HL-60/S4 treated with retinoic acid at 250 ng/mL for 4 days and 3 days (cell line): ENCODE measurements at regions not wholly inside any gene's neighbourhood (a gene's known extent, or its start where the extent isn't known, plus 50 kb on each side); places are given as distances from the start of the nearest gene placed in this dataset.

Source experiments
- in situ Hi-C: fragments of 300-500 bp; cut with MboI; formaldehyde crosslinking; loops from 2 replicates; pipeline ENCODE4 v1.7.0; 2022; ENCODE audit warnings: low sequenced_read_pairs

- in situ Hi-C loops, result no loop called here
Observed at GRCh38 chr3:14284694-14285547, 106.3 kb downstream of the LSM3 start.

GRCh38 chr3:14285548-14285925, 106.9 kb downstream of the LSM3 start:
- in situ Hi-C loops, result no loop called here

GRCh38 chr3:14286887-14287500, 108.4 kb downstream of the LSM3 start:
- in situ Hi-C loops, result no loop called here

- in situ Hi-C loops, result no loop called here
Observed at GRCh38 chr3:14288177-14288788, 109.7 kb downstream of the LSM3 start.

- in situ Hi-C loops, result no loop called here
Observed at GRCh38 chr3:14288833-14289451, 110.3 kb downstream of the LSM3 start.

- in situ Hi-C loops, result no loop called here
Observed at GRCh38 chr3:14289590-14290461, 111.2 kb downstream of the LSM3 start.

GRCh38 chr3:14290631-14291385, 111.6 kb upstream of the SLC6A6 start:
- in situ Hi-C loops, result no loop called here

- in situ Hi-C loops, result no loop called here
Observed at GRCh38 chr3:14295037-14295436, 107.4 kb upstream of the SLC6A6 start.

GRCh38 chr3:14295801-14296200, 106.6 kb upstream of the SLC6A6 start:
- in situ Hi-C loops, result no loop called here

- in situ Hi-C loops, result no loop called here
Observed at GRCh38 chr3:14297305-14297704, 105.1 kb upstream of the SLC6A6 start.

- in situ Hi-C loops, result no loop called here
Observed at GRCh38 chr3:14297784-14298236, 104.6 kb upstream of the SLC6A6 start.

- in situ Hi-C loops, result no loop called here
Observed at GRCh38 chr3:14298442-14298841, 104.0 kb upstream of the SLC6A6 start.

- in situ Hi-C loops, result no loop called here
Observed at GRCh38 chr3:14298991-14299555, 103.3 kb upstream of the SLC6A6 start.

- in situ Hi-C loops, result no loop called here
Observed at GRCh38 chr3:14299767-14300166, 102.6 kb upstream of the SLC6A6 start.

- in situ Hi-C loops, result no loop called here
Observed at GRCh38 chr3:14300721-14301399, 101.5 kb upstream of the SLC6A6 start.

- in situ Hi-C loops, result no loop called here
Observed at GRCh38 chr3:14301558-14301957, 100.8 kb upstream of the SLC6A6 start.

GRCh38 chr3:14303336-14304100, 98.9 kb upstream of the SLC6A6 start:
- in situ Hi-C loops, result no loop called here
